ENCODE measurements at regions not wholly inside any gene's neighbourhood (a gene's known extent, or its start where the extent isn't known, plus 50 kb on each side); places are given as distances from the start of the nearest gene placed in this dataset.

DNA sequence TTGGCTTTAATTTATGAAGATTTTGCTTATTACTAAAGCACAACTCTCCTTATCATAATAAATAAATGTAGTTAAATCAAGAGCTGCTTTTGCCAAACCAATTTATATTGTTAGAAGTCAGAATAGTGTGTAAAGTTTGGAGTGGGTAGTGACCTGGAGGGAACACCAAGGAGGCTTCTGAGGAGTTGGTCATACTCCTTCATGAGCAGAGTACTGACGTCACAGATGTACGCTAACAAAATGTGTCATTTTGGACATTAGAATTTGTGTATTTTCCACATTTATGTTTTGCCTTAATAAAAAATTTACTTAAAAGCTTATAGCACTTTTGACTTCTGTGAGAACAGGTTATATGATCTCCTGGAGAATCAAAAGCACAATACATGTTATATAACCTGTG, 953.5 kb upstream of the INTU start:
- TF ChIP-seq, protein P1, sequence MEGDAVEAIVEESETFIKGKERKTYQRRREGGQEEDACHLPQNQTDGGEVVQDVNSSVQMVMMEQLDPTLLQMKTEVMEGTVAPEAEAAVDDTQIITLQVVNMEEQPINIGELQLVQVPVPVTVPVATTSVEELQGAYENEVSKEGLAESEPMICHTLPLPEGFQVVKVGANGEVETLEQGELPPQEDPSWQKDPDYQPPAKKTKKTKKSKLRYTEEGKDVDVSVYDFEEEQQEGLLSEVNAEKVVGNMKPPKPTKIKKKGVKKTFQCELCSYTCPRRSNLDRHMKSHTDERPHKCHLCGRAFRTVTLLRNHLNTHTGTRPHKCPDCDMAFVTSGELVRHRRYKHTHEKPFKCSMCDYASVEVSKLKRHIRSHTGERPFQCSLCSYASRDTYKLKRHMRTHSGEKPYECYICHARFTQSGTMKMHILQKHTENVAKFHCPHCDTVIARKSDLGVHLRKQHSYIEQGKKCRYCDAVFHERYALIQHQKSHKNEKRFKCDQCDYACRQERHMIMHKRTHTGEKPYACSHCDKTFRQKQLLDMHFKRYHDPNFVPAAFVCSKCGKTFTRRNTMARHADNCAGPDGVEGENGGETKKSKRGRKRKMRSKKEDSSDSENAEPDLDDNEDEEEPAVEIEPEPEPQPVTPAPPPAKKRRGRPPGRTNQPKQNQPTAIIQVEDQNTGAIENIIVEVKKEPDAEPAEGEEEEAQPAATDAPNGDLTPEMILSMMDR (IDR thresholded peaks at IDR 0.05 in 8 of 11, conservative IDR thresholded peaks at IDR 0.05 in 3 of 11) = no peak
- TF ChIP-seq POLR2AphosphoS5 (IDR thresholded peaks at IDR 0.05) (no peak), POLR2A (IDR thresholded peaks at IDR 0.05) (no peak)

Measured in spleen (tissue), 7 donors.